Upper lobe of left lung (tissue), 4 donors: ENCODE measurements at regions not wholly inside any gene's neighbourhood (a gene's known extent, or its start where the extent isn't known, plus 50 kb on each side); places are given as distances from the start of the nearest gene placed in this dataset.

Experiments used
- CTCF ChIP-seq, 6 experiments: fragments of 450-650 bp in 4 of 6; fragments of 200-600 bp in 2 of 6; sonication (generic) in 2 of 6; IDR thresholded peaks; one replicate each; pipeline ENCODE4 v1.5.1; 2016 to 2019; ENCODE audit warnings: antibody characterized with exemption in 6 of 6
- EP300 ChIP-seq, 4 donors: sonication (generic); formaldehyde crosslinking; IDR thresholded peaks; one replicate each; pipeline ENCODE4 v1.5.1; 2017; ENCODE audit warnings: antibody characterized with exemption in 4 of 4, control low read depth in 2 of 4
- POLR2A ChIP-seq, 4 donors: fragments of 450-650 bp; IDR thresholded peaks; one replicate each; pipeline ENCODE4 v1.5.1; 2016 to 2017; ENCODE audit warnings: antibody characterized with exemption in 4 of 4, mild to moderate bottlenecking in 2 of 4
- POLR2AphosphoS5 ChIP-seq, 2 donors: sonication (generic); formaldehyde crosslinking; IDR thresholded peaks; one replicate each; pipeline ENCODE4 v1.5.1; 2017; ENCODE audit warnings: antibody characterized with exemption in 2 of 2

GRCh38 chr15:53445531-53445930, 313.9 kb downstream of the WDR72 start:
- TF ChIP-seq CTCF (IDR thresholded peaks at IDR 0.05) (no peak), POLR2A (IDR thresholded peaks at IDR 0.05) (no peak), EP300 (IDR thresholded peaks at IDR 0.05) (no peak), POLR2AphosphoS5 (IDR thresholded peaks at IDR 0.05) (no peak)
